GM19463 (cell line): ENCODE measurements at regions not wholly inside any gene's neighbourhood (a gene's known extent, or its start where the extent isn't known, plus 50 kb on each side); places are given as distances from the start of the nearest gene placed in this dataset.

Source experiments
- ATAC-seq: cut with Tn5 transposase; IDR thresholded peaks from one replicate; pipeline ENCODE4 v1.9.1; 2021; ENCODE audit warnings: mild to moderate bottlenecking, moderate library complexity; ENCODE audit not compliant: unreplicated experiment

DNA sequence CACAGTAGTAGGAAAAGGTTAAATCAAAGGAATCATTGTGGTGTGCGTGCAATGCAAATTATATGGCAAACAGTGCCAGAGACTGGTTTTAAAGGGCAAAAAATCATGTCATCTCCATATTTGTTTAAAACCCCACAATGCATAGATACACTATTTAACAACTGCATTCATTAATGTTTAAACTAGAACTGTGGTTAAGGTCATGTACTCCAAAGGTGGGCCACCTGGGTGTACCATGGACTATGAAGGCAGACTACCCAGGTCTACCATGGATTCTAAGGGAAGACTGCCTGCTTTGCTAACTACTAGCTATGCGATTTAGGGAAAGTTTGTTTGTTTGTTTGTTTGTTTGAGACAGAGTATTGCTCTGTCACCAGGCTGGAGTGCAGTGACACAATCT lies 356.3 kb downstream of the ZEB2 start:
- ATAC-seq, result no peak

- peak; percentile 61 for ATAC-seq
Observed at GRCh38 chr2:144162652-144163051, 357.3 kb downstream of the ZEB2 start.

DNA sequence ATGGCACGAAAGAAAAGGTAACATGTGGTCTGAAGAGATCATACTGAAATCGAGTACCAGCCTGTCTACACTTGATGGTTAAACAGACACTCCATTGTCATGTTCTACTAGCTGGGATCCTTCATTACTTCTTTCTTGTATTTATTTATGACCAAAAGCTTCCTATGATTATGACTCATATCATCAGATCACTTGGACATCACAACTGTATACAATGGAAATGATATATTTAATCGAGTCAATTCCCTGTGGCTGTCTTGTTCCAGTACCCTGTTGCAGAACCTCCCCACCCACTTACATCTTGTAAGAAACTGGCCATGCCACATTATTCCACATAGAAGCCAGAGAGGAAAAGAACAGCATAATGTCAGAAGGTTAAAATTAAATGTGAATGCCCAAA lies 358.9 kb downstream of the ZEB2 start:
- no peak for ATAC-seq

DNA sequence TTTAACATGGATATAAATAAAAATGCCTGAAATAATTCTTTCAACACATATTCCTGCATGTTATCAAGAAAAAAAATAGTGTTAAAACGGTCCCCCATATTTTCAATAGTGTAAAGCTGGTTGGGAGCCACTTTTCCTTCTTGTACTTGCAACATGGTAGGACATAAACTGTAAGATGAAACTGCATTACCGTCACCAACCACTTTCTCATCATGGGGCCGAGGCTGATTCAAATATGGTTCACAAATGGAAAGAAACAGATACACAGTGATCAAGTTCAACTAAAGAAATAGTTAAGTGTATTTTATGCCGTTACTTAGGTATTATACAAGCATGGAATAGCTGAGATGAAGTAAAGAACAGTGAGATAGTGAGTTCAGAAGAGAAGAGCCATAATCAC lies 360.7 kb downstream of the ZEB2 start:
- ATAC-seq, result no peak

DNA sequence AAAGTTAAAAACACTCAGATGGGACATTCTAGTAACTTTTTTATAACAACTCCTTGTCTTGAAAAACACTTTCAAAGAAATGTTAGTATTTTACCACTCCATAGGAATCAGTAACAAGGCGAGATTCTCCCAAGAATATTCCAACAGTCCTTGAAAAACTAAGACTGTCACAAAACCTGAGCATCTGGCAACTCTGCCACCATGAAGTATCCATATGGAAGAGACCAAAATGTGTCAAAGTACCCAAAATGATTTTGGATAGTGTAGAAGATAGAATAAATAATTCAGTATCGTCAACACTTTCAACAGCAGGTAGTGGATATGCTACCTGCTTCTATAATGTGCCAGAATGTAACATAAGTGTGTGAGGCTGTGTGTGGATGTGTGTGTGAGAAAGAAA lies 361.8 kb downstream of the ZEB2 start:
- ATAC-seq, result no peak

DNA sequence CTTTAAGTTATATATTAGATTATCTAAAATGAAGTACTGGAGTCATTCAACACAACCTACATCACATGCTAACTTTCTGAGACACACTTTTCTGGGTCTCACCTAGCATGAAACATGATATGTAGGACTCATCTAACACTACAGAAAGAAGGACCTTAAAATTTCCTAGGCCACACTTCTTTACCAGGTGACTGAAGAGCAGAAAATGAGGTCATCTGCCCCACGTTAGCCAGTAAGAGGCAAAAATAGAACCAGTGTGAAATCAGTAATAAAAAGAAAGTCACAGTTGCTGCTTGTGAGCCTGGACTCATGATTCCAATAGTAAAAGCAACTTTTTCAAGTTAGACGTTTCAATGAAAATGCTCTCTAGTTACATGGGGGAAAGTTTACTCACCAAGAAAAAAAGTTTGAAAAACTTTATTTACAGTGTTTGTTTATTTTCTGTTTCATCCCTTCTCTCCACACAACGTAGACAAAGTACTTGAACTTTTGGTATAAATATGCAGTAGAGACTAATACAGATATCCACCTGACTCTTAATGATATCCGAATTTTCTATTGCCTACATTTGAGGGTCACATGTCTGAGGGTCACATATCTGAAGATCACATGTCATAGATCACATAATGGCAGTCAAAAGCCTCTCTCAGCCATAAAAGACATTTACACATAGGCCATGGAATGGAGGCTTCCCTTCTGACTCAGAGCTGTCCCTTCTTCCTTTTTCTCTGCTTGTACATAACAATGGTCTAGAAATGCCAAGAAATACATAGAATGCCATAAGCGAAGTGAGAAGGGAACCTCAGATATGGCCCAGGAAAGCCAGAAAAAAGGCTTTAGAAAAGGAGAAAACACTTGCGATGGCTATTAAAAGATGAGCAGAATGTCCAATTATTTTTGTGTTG lies 362.9 kb downstream of the ZEB2 start:
- ATAC-seq, result no peak

DNA sequence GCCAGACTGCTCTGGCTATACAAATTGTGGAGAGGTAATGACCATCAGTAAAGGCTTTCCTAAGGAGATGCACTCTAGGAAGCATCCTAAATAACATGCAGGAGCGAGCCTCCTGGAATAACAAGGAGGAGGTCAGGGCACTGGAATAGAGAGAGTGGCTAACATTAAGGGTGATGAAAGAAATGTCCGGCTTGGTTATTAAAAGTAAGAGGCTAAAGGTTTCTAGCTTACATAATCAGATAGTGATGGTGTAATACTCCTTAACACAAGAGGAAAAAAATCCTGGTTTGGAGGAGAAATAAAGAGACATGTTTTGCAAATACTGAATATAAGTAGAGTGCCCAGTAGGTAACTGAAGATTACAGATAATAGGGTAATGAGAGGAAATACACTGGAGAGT lies 365.7 kb downstream of the ZEB2 start:
- no peak for ATAC-seq

DNA sequence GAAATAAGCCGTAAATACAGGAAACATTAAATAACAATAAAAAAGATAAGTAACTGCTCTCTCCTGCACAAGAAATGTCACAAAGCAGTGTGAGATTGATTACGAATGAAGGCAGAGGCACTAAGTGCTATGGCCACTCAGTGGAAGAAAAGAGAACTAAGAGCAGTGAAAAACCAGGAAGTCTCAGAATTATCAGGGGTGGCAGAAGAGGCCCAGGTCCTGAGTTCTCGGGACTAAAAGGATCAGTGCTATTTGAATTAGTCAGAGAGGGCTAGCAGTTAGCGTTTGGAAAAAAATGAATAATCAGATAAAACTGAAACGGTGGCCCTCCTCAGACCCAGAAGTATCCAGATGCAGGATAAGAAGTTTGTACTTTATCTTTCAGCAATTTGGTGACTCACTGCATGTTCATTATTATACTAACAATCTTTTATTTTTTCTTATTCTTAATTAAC lies 367.1 kb downstream of the ZEB2 start:
- ATAC-seq, result peak; percentile 69

- ATAC-seq, result no peak
Observed at GRCh38 chr2:144151851-144152250, 368.1 kb downstream of the ZEB2 start.

DNA sequence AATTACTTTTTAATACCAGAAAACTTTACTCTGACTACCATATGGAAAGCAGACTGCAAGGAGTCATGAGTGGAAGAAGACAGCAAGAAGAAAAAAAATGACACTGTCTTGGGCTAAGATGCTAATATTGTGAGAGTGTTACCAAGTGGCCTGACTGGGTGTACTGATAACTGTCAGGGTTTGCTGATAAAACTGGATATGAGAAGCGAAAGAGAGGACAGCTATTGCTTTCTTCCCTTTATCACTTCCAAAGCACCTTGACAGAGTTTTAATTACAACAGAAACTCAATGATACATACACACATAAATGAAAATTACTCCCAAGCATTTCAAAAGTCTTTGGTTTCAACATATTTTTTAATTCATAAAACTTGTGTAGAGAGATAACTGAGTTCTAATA lies 368.5 kb downstream of the ZEB2 start:
- ATAC-seq, result no peak

DNA sequence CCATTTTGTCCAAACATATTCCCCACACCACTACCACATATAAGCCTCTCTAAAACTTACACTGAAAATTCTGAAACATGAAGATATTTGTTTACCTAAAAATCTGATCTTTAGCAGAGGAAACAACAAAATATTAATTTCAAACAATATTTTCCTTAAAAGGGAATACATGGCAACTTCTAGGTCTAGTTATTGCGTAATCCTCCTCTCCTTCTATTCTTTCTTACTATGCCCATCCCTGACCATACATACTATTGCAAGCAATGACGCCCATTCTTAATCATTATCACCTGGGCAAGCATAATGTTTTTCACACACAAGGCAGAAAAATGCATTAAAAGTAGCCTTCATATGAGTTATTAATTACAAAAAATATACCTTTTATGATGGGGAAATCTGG lies 372.6 kb downstream of the ZEB2 start:
- ATAC-seq, result no peak

GRCh38 chr2:144146876-144147275 lies 373.0 kb downstream of the ZEB2 start:
- no peak for ATAC-seq

DNA sequence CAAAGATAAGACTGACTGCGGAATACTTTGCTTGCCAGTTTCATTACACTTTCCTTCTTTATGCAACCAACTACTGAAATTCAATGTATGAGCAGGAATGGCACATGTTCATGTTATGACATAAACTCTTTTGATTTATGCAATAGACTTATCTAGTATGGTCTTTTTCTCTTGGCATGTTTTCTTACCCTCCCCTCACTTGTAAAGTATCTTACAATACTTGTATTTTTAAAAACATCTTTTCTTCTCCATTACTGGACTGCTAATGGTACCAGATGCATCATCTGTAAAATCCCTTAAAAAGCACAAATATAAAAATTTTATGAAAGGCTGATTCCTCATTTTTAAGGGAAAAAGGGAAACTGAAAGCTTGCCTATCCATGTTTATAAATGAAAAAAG lies 373.8 kb downstream of the ZEB2 start:
- no peak for ATAC-seq

DNA sequence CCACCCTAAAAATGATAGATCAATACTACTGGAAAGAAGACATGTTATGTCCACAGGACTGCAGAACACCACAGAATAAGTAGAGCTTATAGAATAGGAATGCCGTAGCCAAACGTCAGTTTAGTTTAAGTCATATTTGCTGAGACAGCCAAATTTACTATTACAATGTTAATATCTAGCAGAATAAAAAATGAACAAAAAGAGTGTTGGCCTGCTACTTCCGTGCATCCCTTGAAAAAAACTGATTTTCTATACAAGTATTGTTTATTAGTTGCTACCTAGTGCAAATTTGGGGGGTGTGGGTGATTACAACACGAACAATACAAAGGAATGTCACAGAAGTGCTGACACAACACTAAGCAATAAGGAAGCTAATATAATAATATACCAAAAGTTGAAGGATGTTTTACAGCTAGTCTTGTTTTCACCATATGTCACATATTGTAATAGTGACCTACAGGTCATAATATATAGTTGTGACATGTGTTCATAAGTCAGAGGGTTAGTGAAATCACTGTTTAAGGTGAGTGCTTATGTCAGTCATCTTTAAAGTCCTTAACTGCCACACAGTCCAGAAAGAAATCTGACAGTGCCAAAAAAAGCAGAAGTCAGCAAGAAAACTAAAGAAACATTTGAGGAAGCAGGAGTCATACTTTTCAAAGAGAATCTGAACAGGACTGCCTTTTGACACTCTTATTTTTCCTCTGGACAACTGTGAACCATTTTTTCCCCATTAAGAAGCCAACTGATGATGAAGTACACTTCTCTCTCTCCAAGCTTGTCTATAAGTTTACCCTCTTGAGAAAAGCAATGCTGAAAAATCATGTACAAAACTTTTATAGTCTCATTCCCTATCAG lies 376.4 kb downstream of the ZEB2 start:
- no peak for ATAC-seq

- ATAC-seq, result no peak
Observed at GRCh38 chr2:144140891-144141290, 379.0 kb downstream of the ZEB2 start.

DNA sequence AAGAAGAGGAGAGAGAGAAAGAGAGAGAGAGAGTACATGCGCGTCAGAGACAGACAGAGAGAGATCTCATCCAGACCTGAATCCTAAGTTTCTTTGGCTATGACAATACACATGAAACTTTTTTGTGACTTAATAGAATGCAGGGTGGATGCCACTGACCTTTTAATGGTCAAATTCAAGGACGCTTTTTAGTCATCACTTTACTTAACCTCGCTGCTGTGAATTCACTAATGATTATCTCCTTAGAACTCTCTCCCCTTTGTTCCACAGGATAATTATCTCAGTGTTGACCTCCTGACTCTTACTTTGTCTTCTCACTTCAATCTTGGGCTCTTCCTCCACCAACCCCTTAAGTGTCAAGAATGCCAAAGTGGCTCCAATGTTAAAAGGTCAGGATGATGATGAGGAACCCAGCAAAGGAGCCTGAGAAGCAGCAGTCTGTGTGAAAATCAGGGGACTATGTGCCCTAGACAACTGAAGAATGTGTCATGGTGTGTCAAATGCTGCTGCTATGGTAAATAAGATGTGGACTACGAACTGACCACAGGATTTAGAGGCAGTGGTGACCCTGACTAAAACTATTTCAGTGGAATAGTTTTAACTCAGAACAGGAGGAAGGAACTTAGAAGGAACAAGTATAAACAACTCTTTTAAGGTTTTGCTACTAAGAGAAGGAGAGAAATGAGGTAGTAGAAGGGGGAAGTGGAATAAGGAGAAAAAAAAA lies 382.1 kb downstream of the ZEB2 start:
- no peak for ATAC-seq

GRCh38 chr2:144137272-144137671 lies 382.6 kb downstream of the ZEB2 start:
- ATAC-seq, result no peak

GRCh38 chr2:144136297-144137010 lies 383.5 kb downstream of the ZEB2 start:
- ATAC-seq, result no peak

GRCh38 chr2:144133936-144134665 lies 385.8 kb downstream of the ZEB2 start:
- no peak for ATAC-seq

DNA sequence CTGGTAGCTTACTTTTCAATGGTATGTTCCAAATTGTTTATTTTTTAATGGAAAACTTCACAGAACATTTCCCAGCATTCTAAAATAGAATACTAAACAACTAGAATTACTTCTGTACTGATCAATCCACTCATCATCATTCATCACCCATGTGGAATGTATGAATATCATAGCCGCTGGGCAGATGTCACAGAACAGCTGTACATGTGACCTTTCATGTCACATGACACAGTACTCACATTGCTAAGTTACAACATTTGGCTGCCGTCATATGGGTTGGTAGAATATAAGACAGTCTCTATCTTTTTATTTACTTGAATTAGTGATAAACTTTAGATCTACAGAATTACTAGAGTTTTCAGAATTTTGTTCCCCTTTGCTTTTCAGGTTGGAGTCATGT lies 387.6 kb downstream of the ZEB2 start:
- ATAC-seq, result no peak
